ENCODE measurements at regions not wholly inside any gene's neighbourhood (a gene's known extent, or its start where the extent isn't known, plus 50 kb on each side); places are given as distances from the start of the nearest gene placed in this dataset.

- no peak overlapping the region for H3K27ac ChIP-seq (ENCODE audit: low read depth in 2 of 2, low read length in 2 of 2)
- no peaks in the 10 kb centered on the region for H3K36me3 ChIP-seq (ENCODE audit: control insufficient read depth in 2 of 3, insufficient read depth in 3 of 3, low read length in 3 of 3)
- H3K9ac ChIP-seq (ENCODE audit: low read length in 3 of 3): no peak overlapping the region
- no peak for TF ChIP-seq CTCF (IDR thresholded peaks at IDR 0.05; ENCODE audit: borderline replicate concordance, extremely low read depth, insufficient read depth)
- H3K4me1 ChIP-seq (ENCODE audit: control insufficient read depth in 2 of 3, insufficient read depth in 2 of 3, low read depth in 1 of 3, low read length in 3 of 3): no peaks in the 10 kb centered on the region
- FAIRE-seq (no peak), DNase-seq (no peak)
- H3K9me3 ChIP-seq (ENCODE audit: control insufficient read depth in 2 of 3, insufficient read depth in 1 of 3, low read length in 3 of 3): no peaks in the 10 kb centered on the region
- no peaks in the 10 kb centered on the region for H3K27me3 ChIP-seq (ENCODE audit: control insufficient read depth, insufficient read depth, low read length)
- intact Hi-C loops (cut with DNase I): no loop called here
- H3K4me3 ChIP-seq (ENCODE audit: low read length in 3 of 3): no peak overlapping the region
Observed at GRCh38 chr4:27514711-27515110, 654.1 kb downstream of the STIM2 start.

GRCh38 chr4:27515140-27515539, 654.5 kb downstream of the STIM2 start:
- H3K27me3 ChIP-seq (ENCODE audit: control insufficient read depth, insufficient read depth, low read length): no peaks in the 10 kb centered on the region
- H3K4me1 ChIP-seq (ENCODE audit: control insufficient read depth in 2 of 3, insufficient read depth in 2 of 3, low read depth in 1 of 3, low read length in 3 of 3): no peaks in the 10 kb centered on the region
- no peak overlapping the region for H3K27ac ChIP-seq (ENCODE audit: low read depth in 2 of 2, low read length in 2 of 2)
- H3K4me3 ChIP-seq (ENCODE audit: low read length in 3 of 3): no peak overlapping the region
- DNase-seq: no peak
- intact Hi-C loops (cut with DNase I): no loop called here
- no peaks in the 10 kb centered on the region for H3K9me3 ChIP-seq (ENCODE audit: control insufficient read depth in 2 of 3, insufficient read depth in 1 of 3, low read length in 3 of 3)
- no peaks in the 10 kb centered on the region for H3K36me3 ChIP-seq (ENCODE audit: control insufficient read depth in 2 of 3, insufficient read depth in 3 of 3, low read length in 3 of 3)
- H3K9ac ChIP-seq (ENCODE audit: low read length in 3 of 3): no peak overlapping the region
- no peak for FAIRE-seq
- TF ChIP-seq CTCF (IDR thresholded peaks at IDR 0.05; ENCODE audit: borderline replicate concordance, extremely low read depth, insufficient read depth): no peak

GRCh38 chr4:27518876-27519275, 658.2 kb downstream of the STIM2 start:
- intact Hi-C loops (cut with DNase I): no loop called here
- no peak overlapping the region for H3K4me3 ChIP-seq (ENCODE audit: low read length in 3 of 3)
- FAIRE-seq: no peak

More at GRCh38 chr4:27518876-27519275, 658.2 kb downstream of the STIM2 start:
- Histone ChIP-seq H3K27me3 (ENCODE audit: control insufficient read depth, insufficient read depth, low read length) (no peaks in the 10 kb centered on the region), H3K27ac (ENCODE audit: low read depth in 2 of 2, low read length in 2 of 2) (no peak overlapping the region), H3K9me3 (ENCODE audit: control insufficient read depth in 2 of 3, insufficient read depth in 1 of 3, low read length in 3 of 3) (no peaks in the 10 kb centered on the region), H3K36me3 (ENCODE audit: control insufficient read depth in 2 of 3, insufficient read depth in 3 of 3, low read length in 3 of 3) (no peaks in the 10 kb centered on the region), H3K4me1 (ENCODE audit: control insufficient read depth in 2 of 3, insufficient read depth in 2 of 3, low read depth in 1 of 3, low read length in 3 of 3) (no peaks in the 10 kb centered on the region), H3K9ac (ENCODE audit: low read length in 3 of 3) (no peak overlapping the region)
- TF ChIP-seq CTCF (IDR thresholded peaks at IDR 0.05; ENCODE audit: borderline replicate concordance, extremely low read depth, insufficient read depth): no peak
- no peak for DNase-seq
